Ishikawa (cell line): ENCODE measurements at regions not wholly inside any gene's neighbourhood (a gene's known extent, or its start where the extent isn't known, plus 50 kb on each side); places are given as distances from the start of the nearest gene placed in this dataset.

ENCODE experiments used
- CEBPB ChIP-seq: IDR thresholded peaks from 2 replicates; pipeline ENCODE4 v1.6.1; 2012
- CREB1 ChIP-seq: IDR thresholded peaks from 2 replicates; pipeline ENCODE4 v1.6.1; 2012; ENCODE audit warnings: low read depth
- EGR1 ChIP-seq: IDR thresholded peaks from 2 replicates; pipeline ENCODE4 v1.6.1; 2012
- EP300 ChIP-seq: IDR thresholded peaks from 2 replicates; pipeline ENCODE4 v1.6.1; 2012; ENCODE audit warnings: borderline replicate concordance
- FOXM1 ChIP-seq: IDR thresholded peaks from 2 replicates; pipeline ENCODE4 v1.6.1; 2012; ENCODE audit warnings: low read depth, borderline replicate concordance
- NFIC ChIP-seq: IDR thresholded peaks from 2 replicates; pipeline ENCODE4 v1.6.1; 2012
- RAD21 ChIP-seq: IDR thresholded peaks from 2 replicates; pipeline ENCODE4 v1.6.1; 2012; ENCODE audit warnings: low read depth
- TAF1 ChIP-seq: IDR thresholded peaks from 2 replicates; pipeline ENCODE4 v1.6.1; 2012; ENCODE audit warnings: low read depth, mild to moderate bottlenecking
- TCF12 ChIP-seq: IDR thresholded peaks from 2 replicates; pipeline ENCODE4 v1.6.1; 2012; ENCODE audit warnings: low read depth
- TEAD4 ChIP-seq: IDR thresholded peaks from 2 replicates; pipeline ENCODE4 v1.6.1; 2012
- YY1 ChIP-seq: IDR thresholded peaks from 2 replicates; pipeline ENCODE4 v1.6.1; 2012; ENCODE audit warnings: low read depth
- ZBTB7A ChIP-seq: IDR thresholded peaks from 2 replicates; pipeline ENCODE4 v1.6.1; 2012; ENCODE audit warnings: low read depth
- TF ChIP-seq, protein P1 (sequence below): IDR thresholded peaks from 2 replicates; pipeline ENCODE4 v1.6.1; 2012
- TF ChIP-seq, protein P2 (sequence below): IDR thresholded peaks from 2 replicates; pipeline ENCODE4 v1.6.1; 2012; ENCODE audit warnings: low read depth, mild to moderate bottlenecking

DNA sequence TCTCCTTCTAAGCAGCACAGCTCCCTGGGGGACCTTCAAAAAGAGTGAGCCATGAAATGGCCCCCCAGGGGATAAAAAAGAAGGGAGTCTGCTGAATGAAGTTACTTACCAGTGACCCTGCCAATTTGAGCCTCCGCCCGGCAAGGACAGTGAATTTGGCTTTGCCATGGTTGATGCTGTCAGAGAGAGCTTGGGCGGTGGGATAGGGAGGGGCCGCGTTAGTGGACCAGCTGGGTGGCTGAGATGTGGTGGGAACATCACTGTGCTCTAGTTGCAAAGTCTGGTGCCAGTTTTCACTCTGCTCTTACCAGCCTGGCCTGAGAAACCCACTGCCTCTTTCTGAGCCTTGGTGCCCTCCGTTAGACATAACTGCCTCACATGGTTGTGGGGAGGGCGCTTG lies 114.6 kb downstream of the MRM1 start:
- TF ChIP-seq EGR1 (no peak), RAD21 (no peak), FOXM1 (no peak), NFIC (no peak), TEAD4 (no peak), TCF12 (no peak), EP300 (no peak), ZBTB7A (no peak), TAF1 (no peak), CEBPB (no peak), YY1 (no peak), CREB1 (no peak)
- TF ChIP-seq, protein P1, sequence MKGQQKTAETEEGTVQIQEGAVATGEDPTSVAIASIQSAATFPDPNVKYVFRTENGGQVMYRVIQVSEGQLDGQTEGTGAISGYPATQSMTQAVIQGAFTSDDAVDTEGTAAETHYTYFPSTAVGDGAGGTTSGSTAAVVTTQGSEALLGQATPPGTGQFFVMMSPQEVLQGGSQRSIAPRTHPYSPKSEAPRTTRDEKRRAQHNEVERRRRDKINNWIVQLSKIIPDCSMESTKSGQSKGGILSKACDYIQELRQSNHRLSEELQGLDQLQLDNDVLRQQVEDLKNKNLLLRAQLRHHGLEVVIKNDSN: no peak
- TF ChIP-seq, protein P2, sequence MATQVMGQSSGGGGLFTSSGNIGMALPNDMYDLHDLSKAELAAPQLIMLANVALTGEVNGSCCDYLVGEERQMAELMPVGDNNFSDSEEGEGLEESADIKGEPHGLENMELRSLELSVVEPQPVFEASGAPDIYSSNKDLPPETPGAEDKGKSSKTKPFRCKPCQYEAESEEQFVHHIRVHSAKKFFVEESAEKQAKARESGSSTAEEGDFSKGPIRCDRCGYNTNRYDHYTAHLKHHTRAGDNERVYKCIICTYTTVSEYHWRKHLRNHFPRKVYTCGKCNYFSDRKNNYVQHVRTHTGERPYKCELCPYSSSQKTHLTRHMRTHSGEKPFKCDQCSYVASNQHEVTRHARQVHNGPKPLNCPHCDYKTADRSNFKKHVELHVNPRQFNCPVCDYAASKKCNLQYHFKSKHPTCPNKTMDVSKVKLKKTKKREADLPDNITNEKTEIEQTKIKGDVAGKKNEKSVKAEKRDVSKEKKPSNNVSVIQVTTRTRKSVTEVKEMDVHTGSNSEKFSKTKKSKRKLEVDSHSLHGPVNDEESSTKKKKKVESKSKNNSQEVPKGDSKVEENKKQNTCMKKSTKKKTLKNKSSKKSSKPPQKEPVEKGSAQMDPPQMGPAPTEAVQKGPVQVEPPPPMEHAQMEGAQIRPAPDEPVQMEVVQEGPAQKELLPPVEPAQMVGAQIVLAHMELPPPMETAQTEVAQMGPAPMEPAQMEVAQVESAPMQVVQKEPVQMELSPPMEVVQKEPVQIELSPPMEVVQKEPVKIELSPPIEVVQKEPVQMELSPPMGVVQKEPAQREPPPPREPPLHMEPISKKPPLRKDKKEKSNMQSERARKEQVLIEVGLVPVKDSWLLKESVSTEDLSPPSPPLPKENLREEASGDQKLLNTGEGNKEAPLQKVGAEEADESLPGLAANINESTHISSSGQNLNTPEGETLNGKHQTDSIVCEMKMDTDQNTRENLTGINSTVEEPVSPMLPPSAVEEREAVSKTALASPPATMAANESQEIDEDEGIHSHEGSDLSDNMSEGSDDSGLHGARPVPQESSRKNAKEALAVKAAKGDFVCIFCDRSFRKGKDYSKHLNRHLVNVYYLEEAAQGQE: no peak
